Peyer's patch (tissue), 4 donors: ENCODE measurements at regions not wholly inside any gene's neighbourhood (a gene's known extent, or its start where the extent isn't known, plus 50 kb on each side); places are given as distances from the start of the nearest gene placed in this dataset.

ENCODE experiments used
- DNase-seq, 3 donors: peaks; one replicate each; pipeline ENCODE4 v3.0.0-alpha.2; 2017 to 2019
- H3K27ac ChIP-seq, 4 donors: fragments of 200-600 bp; sonication (generic); one replicate each; pipeline ENCODE4 v1.5.1; 2016 to 2019
- H3K27me3 ChIP-seq, 2 donors: fragments of 200-600 bp; sonication (generic); one replicate each; pipeline ENCODE4 v1.5.1; 2019
- H3K36me3 ChIP-seq, 3 donors: fragments of 200-600 bp; sonication (generic); one replicate each; pipeline ENCODE4 v1.5.1; 2016 to 2019
- H3K4me1 ChIP-seq, 4 donors: fragments of 200-600 bp; sonication (generic); one replicate each; pipeline ENCODE4 v1.5.1; 2016 to 2019
- H3K4me3 ChIP-seq, 4 donors: fragments of 200-600 bp; sonication (generic); 1 replicate in 3 of 4; 2 replicates in 1 of 4; pipeline ENCODE4 v1.5.1; 2016 to 2019; ENCODE audit warnings: mild to moderate bottlenecking in 1 of 4
- H3K9me3 ChIP-seq, 4 donors: fragments of 200-600 bp; sonication (generic); one replicate each; pipeline ENCODE4 v1.5.1; 2016 to 2019; ENCODE audit warnings: mild to moderate bottlenecking in 1 of 4
- CTCF ChIP-seq, 6 experiments: fragments of 450-650 bp in 4 of 6; fragments of 200-600 bp in 2 of 6; sonication (generic) in 1 of 6; IDR thresholded peaks; one replicate each; pipeline ENCODE4 v1.5.1; 2017 to 2019; ENCODE audit warnings: antibody characterized with exemption in 6 of 6, mild to moderate bottlenecking in 3 of 6, moderate library complexity in 1 of 6
- POLR2A ChIP-seq, 2 donors: fragments of 450-650 bp; IDR thresholded peaks; one replicate each; pipeline ENCODE4 v1.5.1; 2017; ENCODE audit warnings: antibody characterized with exemption in 2 of 2, mild to moderate bottlenecking in 2 of 2, moderate library complexity in 2 of 2

DNA sequence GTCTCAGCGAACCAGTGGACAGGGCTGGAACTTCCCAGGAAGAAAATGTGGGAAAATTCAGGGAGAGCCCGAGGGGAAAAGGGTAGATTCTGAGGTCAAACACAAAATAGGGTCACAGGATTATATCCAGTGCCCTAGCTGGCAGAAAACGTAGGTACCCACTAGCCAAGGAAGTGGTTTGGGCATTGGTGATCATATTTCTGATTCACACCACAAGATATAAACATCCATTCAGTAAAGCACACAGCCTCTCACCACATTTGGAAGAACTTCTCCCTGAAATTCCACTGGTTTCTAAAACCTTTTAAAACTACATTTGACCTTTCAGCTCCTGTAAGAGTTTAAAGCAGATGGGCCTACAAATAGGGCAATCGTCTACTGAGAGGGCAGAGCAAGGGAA, 186.9 kb downstream of the TTC32 start:
- no peak for TF ChIP-seq CTCF (IDR thresholded peaks at IDR 0.05)
- no peak for TF ChIP-seq POLR2A (IDR thresholded peaks at IDR 0.05)
- no peak overlapping the region for H3K27ac ChIP-seq

DNA sequence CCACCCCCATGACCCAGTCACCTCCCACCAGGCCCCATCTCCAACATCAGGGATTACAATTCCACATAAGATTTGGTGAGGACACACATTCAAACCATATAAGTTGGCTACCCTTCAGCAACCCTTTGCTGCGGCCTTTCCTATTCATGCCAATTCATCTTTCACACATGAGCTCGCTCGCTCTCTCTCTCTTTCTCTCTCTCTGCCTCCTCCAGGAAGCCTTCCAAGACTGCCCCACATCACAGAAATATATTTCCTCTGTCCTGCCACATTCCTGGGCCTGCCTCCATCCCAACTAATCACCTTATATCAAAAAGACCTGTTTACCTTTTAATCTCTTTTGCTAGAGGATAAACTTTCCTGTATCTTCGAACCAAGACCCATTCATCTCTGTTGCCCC, 188.9 kb downstream of the TTC32 start:
- DNase-seq: no peak
- H3K9me3 ChIP-seq: no peaks in the 10 kb centered on the region
- no peaks in the 10 kb centered on the region for H3K27me3 ChIP-seq
- TF ChIP-seq POLR2A (IDR thresholded peaks at IDR 0.05) (no peak), CTCF (IDR thresholded peaks at IDR 0.05) (no peak)
- no peak overlapping the region for H3K4me3 ChIP-seq
- no peaks in the 10 kb centered on the region for H3K4me1 ChIP-seq
- no peaks in the 10 kb centered on the region for H3K36me3 ChIP-seq
- no peak overlapping the region for H3K27ac ChIP-seq

More for the DNA sequence above, 186.9 kb downstream of the TTC32 start:
- DNase-seq: no peak
- no peak overlapping the region for H3K4me3 ChIP-seq
- no peaks in the 10 kb centered on the region for H3K27me3 ChIP-seq
- no peaks in the 10 kb centered on the region for H3K9me3 ChIP-seq
- no peaks in the 10 kb centered on the region for H3K36me3 ChIP-seq
- H3K4me1 ChIP-seq: no peaks in the 10 kb centered on the region

GRCh38 chr2:19711470-19712372, 190.1 kb downstream of the TTC32 start:
- no peak for TF ChIP-seq CTCF (IDR thresholded peaks at IDR 0.05)
- no peak for TF ChIP-seq POLR2A (IDR thresholded peaks at IDR 0.05)
- H3K4me1 ChIP-seq: no peaks in the 10 kb centered on the region
- H3K27ac ChIP-seq: peak overlapping the region in 2 of 4 donors; percentile 35 to 47
- no peaks in the 10 kb centered on the region for H3K36me3 ChIP-seq
- peak in 1 of 3 donors; percentile 49 for DNase-seq
- H3K4me3 ChIP-seq: no peak overlapping the region
- H3K27me3 ChIP-seq: no peaks in the 10 kb centered on the region
- H3K9me3 ChIP-seq: no peaks in the 10 kb centered on the region

GRCh38 chr2:19710230-19710629, 191.6 kb downstream of the TTC32 start:
- no peak overlapping the region for H3K27ac ChIP-seq
- H3K36me3 ChIP-seq: no peaks in the 10 kb centered on the region
- H3K4me1 ChIP-seq: no peaks in the 10 kb centered on the region
- no peak for DNase-seq
- TF ChIP-seq CTCF (IDR thresholded peaks at IDR 0.05) (no peak), POLR2A (IDR thresholded peaks at IDR 0.05) (no peak)
- no peaks in the 10 kb centered on the region for H3K27me3 ChIP-seq
- H3K4me3 ChIP-seq: no peak overlapping the region
- no peaks in the 10 kb centered on the region for H3K9me3 ChIP-seq

GRCh38 chr2:19709553-19709952, 192.2 kb downstream of the TTC32 start:
- H3K27ac ChIP-seq: no peak overlapping the region
- H3K4me3 ChIP-seq: no peak overlapping the region
- H3K36me3 ChIP-seq: no peaks in the 10 kb centered on the region
- TF ChIP-seq POLR2A (IDR thresholded peaks at IDR 0.05) (no peak), CTCF (IDR thresholded peaks at IDR 0.05) (no peak)
- H3K4me1 ChIP-seq: no peaks in the 10 kb centered on the region
- no peaks in the 10 kb centered on the region for H3K9me3 ChIP-seq
- no peak for DNase-seq
- no peaks in the 10 kb centered on the region for H3K27me3 ChIP-seq
